ENCODE measurements at regions not wholly inside any gene's neighbourhood (a gene's known extent, or its start where the extent isn't known, plus 50 kb on each side); places are given as distances from the start of the nearest gene placed in this dataset.

GRCh38 chr9:74066128-74066527 is 431.0 kb upstream of the RORB start:
- no peak overlapping the region for H2AFZ ChIP-seq (ENCODE audit: low read length)
- H3K4me3 ChIP-seq (ENCODE audit: low read depth, low read length, poor library complexity, severe bottlenecking): no peak overlapping the region
- H4K20me1 ChIP-seq (ENCODE audit: insufficient read depth, low read length): no peaks in the 10 kb centered on the region
- H3K79me2 ChIP-seq (ENCODE audit: insufficient read depth, low read depth, low read length): no peaks in the 10 kb centered on the region
- no peaks in the 10 kb centered on the region for H3K4me1 ChIP-seq (ENCODE audit: insufficient read depth, low read length, poor library complexity, severe bottlenecking)
- BruUV-seq (replicated peaks): no TSS peak
- H3K4me2 ChIP-seq (ENCODE audit: low read length): no peak overlapping the region
- no peak for TF ChIP-seq EZH2phosphoT487 (IDR thresholded peaks at IDR 0.05; ENCODE audit: borderline replicate concordance, low read depth, low read length)
- TF ChIP-seq CTCF (conservative IDR thresholded peaks at IDR 0.05; ENCODE audit: low read length): no peak
- CTCF ChIA-PET (ENCODE audit: unreplicated experiment): no interaction called here
- intact Hi-C loops (cut with micrococcal nuclease; ENCODE audit: unreplicated experiment): no loop called here
- H3K27ac ChIP-seq (ENCODE audit: low read depth, low read length, poor library complexity, severe bottlenecking): no peak overlapping the region
- H3K36me3 ChIP-seq (ENCODE audit: insufficient read depth, low read length): no peaks in the 10 kb centered on the region
- no peak for DNase-seq (ENCODE audit: low spot score)
- no peaks in the 10 kb centered on the region for H3K9me2 ChIP-seq (ENCODE audit: insufficient read depth, low read length)
- no peaks in the 10 kb centered on the region for H3K9me3 ChIP-seq (ENCODE audit: low read length)
- POLR2A ChIA-PET: no interaction called here

GRCh38 chr9:74066605-74067004 is 430.5 kb upstream of the RORB start:
- H3K79me2 ChIP-seq (ENCODE audit: insufficient read depth, low read depth, low read length): no peaks in the 10 kb centered on the region
- H3K36me3 ChIP-seq (ENCODE audit: insufficient read depth, low read length): no peaks in the 10 kb centered on the region
- no peaks in the 10 kb centered on the region for H3K4me1 ChIP-seq (ENCODE audit: insufficient read depth, low read length, poor library complexity, severe bottlenecking)
- ChIA-PET CTCF (ENCODE audit: unreplicated experiment) (no interaction called here), POLR2A (no interaction called here)
- H4K20me1 ChIP-seq (ENCODE audit: insufficient read depth, low read length): no peaks in the 10 kb centered on the region
- no peaks in the 10 kb centered on the region for H3K9me3 ChIP-seq (ENCODE audit: low read length)
- DNase-seq (ENCODE audit: low spot score): no peak
- no peak overlapping the region for H3K4me3 ChIP-seq (ENCODE audit: low read depth, low read length, poor library complexity, severe bottlenecking)
- H3K27ac ChIP-seq (ENCODE audit: low read depth, low read length, poor library complexity, severe bottlenecking): no peak overlapping the region
- H3K9me2 ChIP-seq (ENCODE audit: insufficient read depth, low read length): no peaks in the 10 kb centered on the region
- intact Hi-C loops (cut with micrococcal nuclease; ENCODE audit: unreplicated experiment): no loop called here
- no peak for TF ChIP-seq EZH2phosphoT487 (IDR thresholded peaks at IDR 0.05; ENCODE audit: borderline replicate concordance, low read depth, low read length)
- no peak for TF ChIP-seq CTCF (conservative IDR thresholded peaks at IDR 0.05; ENCODE audit: low read length)
- BruUV-seq (replicated peaks): no TSS peak
- no peak overlapping the region for H2AFZ ChIP-seq (ENCODE audit: low read length)
- no peak overlapping the region for H3K4me2 ChIP-seq (ENCODE audit: low read length)

DNA sequence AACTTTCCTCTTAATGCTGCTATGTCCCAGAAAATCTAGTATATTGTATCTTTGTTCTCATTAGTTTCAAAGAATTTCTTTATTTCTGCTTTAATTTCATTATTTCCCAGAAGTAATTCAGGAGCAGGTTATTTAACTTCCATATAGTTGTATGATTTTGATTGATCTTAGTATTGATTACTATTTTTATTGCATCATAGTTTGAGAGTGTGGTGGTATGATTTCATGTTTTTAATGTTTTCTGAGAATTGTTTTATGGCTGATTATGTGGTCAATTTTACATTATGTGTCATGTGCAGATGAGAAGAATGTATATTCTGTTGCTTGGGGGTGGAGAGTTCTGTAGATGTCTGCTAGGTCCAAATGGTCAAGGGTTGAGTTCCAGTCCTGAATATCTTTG is 425.6 kb upstream of the RORB start:
- no peak for DNase-seq (ENCODE audit: low spot score)
- Histone ChIP-seq H3K4me3 (ENCODE audit: low read depth, low read length, poor library complexity, severe bottlenecking) (no peak overlapping the region), H3K9me2 (ENCODE audit: insufficient read depth, low read length) (no peaks in the 10 kb centered on the region), H3K4me2 (ENCODE audit: low read length) (no peak overlapping the region), H3K4me1 (ENCODE audit: insufficient read depth, low read length, poor library complexity, severe bottlenecking) (no peaks in the 10 kb centered on the region), H3K27ac (ENCODE audit: low read depth, low read length, poor library complexity, severe bottlenecking) (no peak overlapping the region), H4K20me1 (ENCODE audit: insufficient read depth, low read length) (no peaks in the 10 kb centered on the region), H3K79me2 (ENCODE audit: insufficient read depth, low read depth, low read length) (no peaks in the 10 kb centered on the region), H2AFZ (ENCODE audit: low read length) (no peak overlapping the region), H3K36me3 (ENCODE audit: insufficient read depth, low read length) (no peaks in the 10 kb centered on the region), H3K9me3 (ENCODE audit: low read length) (no peaks in the 10 kb centered on the region)
- BruUV-seq (replicated peaks): no TSS peak
- ChIA-PET POLR2A (no interaction called here), CTCF (ENCODE audit: unreplicated experiment) (no interaction called here)
- intact Hi-C loops (cut with micrococcal nuclease; ENCODE audit: unreplicated experiment): no loop called here
- TF ChIP-seq EZH2phosphoT487 (IDR thresholded peaks at IDR 0.05; ENCODE audit: borderline replicate concordance, low read depth, low read length) (no peak), CTCF (conservative IDR thresholded peaks at IDR 0.05; ENCODE audit: low read length) (no peak)

Measured in OCI-LY7 (cell line).